HEK293 (cell line): ENCODE measurements at regions not wholly inside any gene's neighbourhood (a gene's known extent, or its start where the extent isn't known, plus 50 kb on each side); places are given as distances from the start of the nearest gene placed in this dataset.

ENCODE experiments used
- CTCF ChIA-PET: fragments of 350-600 bp; formaldehyde crosslinking; extraction: SDS; loops from one replicate; lab custom pipeline; 2021; ENCODE audit warnings: antibody characterized with exemption; lab: Yijun Ruan, JAX
- POLR2A ChIA-PET: fragments of 300-600 bp; formaldehyde crosslinking; extraction: SDS; loops from one replicate; lab custom pipeline; 2020; ENCODE audit warnings: antibody characterized with exemption, inconsistent platforms; lab: Yijun Ruan, JAX
- H3K27ac ChIP-seq: fragments of 200-500 bp; sonication (Bioruptor generic); 2 replicates; pipeline ENCODE4 v1.5.1; 2014; ENCODE audit warnings: low read depth, low read length, control low read depth, inconsistent platforms; ENCODE audit errors: extremely low read depth
- H3K36me3 ChIP-seq, 2 experiments: fragments of 200-500 bp in 1 of 2; sonication (Bioruptor generic) in 1 of 2; 1 replicate in 1 of 2; 2 replicates in 1 of 2; pipeline ENCODE4 v1.5.1; 2014 to 2017; ENCODE audit warnings: inconsistent platforms in 2 of 2, low read length in 2 of 2; ENCODE audit not compliant: control insufficient read depth in 2 of 2, insufficient read depth in 1 of 2
- H3K4me1 ChIP-seq: fragments of 200-500 bp; sonication (Bioruptor generic); 2 replicates; pipeline ENCODE4 v1.5.1; 2014; ENCODE audit warnings: mild to moderate bottlenecking, low read length, inconsistent platforms; ENCODE audit not compliant: control insufficient read depth, insufficient read depth
- H3K4me3 ChIP-seq: 2 replicates; pipeline ENCODE4 v1.5.1; 2011; ENCODE audit warnings: low read depth, mild to moderate bottlenecking, control low read depth, low read length, moderate library complexity
- H3K9me3 ChIP-seq: fragments of 200-500 bp; sonication (Bioruptor generic); 2 replicates; pipeline ENCODE4 v1.5.1; 2014; ENCODE audit warnings: low read depth, low read length, inconsistent platforms; ENCODE audit not compliant: control insufficient read depth, insufficient read depth
- GFI1B ChIP-seq: fragments of 450-650 bp; formaldehyde crosslinking; IDR thresholded peaks from 2 replicates; pipeline ENCODE4 v1.5.1; 2016; ENCODE audit warnings: missing biosample characterization, missing genetic modification characterization
- IKZF3 ChIP-seq: fragments of 450-650 bp; IDR thresholded peaks from 2 replicates; pipeline ENCODE4 v1.5.0; 2018; ENCODE audit warnings: missing biosample characterization, mild to moderate bottlenecking, missing genetic modification characterization, moderate library complexity
- KLF16 ChIP-seq: fragments of 450-650 bp; formaldehyde crosslinking; IDR thresholded peaks from 2 replicates; pipeline ENCODE4 v1.5.1; 2017; ENCODE audit warnings: missing biosample characterization, missing genetic modification characterization
- KLF8 ChIP-seq: fragments of 450-650 bp; formaldehyde crosslinking; IDR thresholded peaks from 2 replicates; pipeline ENCODE4 v1.5.1; 2016; ENCODE audit warnings: missing biosample characterization, missing genetic modification characterization
- SCRT2 ChIP-seq: fragments of 450-650 bp; formaldehyde crosslinking; IDR thresholded peaks from 2 replicates; pipeline ENCODE4 v1.5.1; 2016; ENCODE audit warnings: missing biosample characterization, missing genetic modification characterization
- SP3 ChIP-seq: fragments of 450-650 bp; formaldehyde crosslinking; IDR thresholded peaks from 2 replicates; pipeline ENCODE4 v1.5.1; 2016; ENCODE audit warnings: missing biosample characterization, missing genetic modification characterization
- TCF7L2 ChIP-seq: IDR thresholded peaks from 2 replicates; pipeline ENCODE4 v1.6.1; 2011; ENCODE audit warnings: low read depth, mild to moderate bottlenecking, inconsistent platforms, low read length, moderate library complexity, borderline replicate concordance
- YY2 ChIP-seq: fragments of 450-650 bp; formaldehyde crosslinking; IDR thresholded peaks from 2 replicates; pipeline ENCODE4 v1.5.1; 2016; ENCODE audit warnings: missing biosample characterization, missing genetic modification characterization
- ZBTB49 ChIP-seq: fragments of 450-650 bp; formaldehyde crosslinking; IDR thresholded peaks from 2 replicates; pipeline ENCODE4 v1.5.1; 2016; ENCODE audit warnings: missing biosample characterization, missing genetic modification characterization, low read depth
- ZBTB6 ChIP-seq: fragments of 450-650 bp; formaldehyde crosslinking; IDR thresholded peaks from 2 replicates; pipeline ENCODE4 v1.5.1; 2017; ENCODE audit warnings: missing biosample characterization, missing genetic modification characterization
- ZNF114 ChIP-seq: fragments of 450-650 bp; formaldehyde crosslinking; IDR thresholded peaks from 2 replicates; pipeline ENCODE4 v1.5.0; 2017; ENCODE audit warnings: missing biosample characterization, missing genetic modification characterization
- ZNF138 ChIP-seq: fragments of 450-650 bp; formaldehyde crosslinking; IDR thresholded peaks from 2 replicates; pipeline ENCODE4 v1.5.1; 2016; ENCODE audit warnings: missing biosample characterization, missing genetic modification characterization, borderline replicate concordance
- ZNF366 ChIP-seq: fragments of 450-650 bp; formaldehyde crosslinking; conservative IDR thresholded peaks from 2 replicates; pipeline ENCODE4 v1.5.1; 2016; ENCODE audit warnings: missing biosample characterization, missing genetic modification characterization
- ZNF473 ChIP-seq: fragments of 450-650 bp; formaldehyde crosslinking; IDR thresholded peaks from 2 replicates; pipeline ENCODE4 v1.5.1; 2017; ENCODE audit warnings: missing biosample characterization, missing genetic modification characterization
- ZNF544 ChIP-seq: fragments of 450-650 bp; formaldehyde crosslinking; IDR thresholded peaks from 2 replicates; pipeline ENCODE4 v1.5.0; 2017; ENCODE audit warnings: missing biosample characterization, missing genetic modification characterization
- ZNF560 ChIP-seq: fragments of 450-650 bp; formaldehyde crosslinking; IDR thresholded peaks from 2 replicates; pipeline ENCODE4 v1.5.1; 2017; ENCODE audit warnings: missing biosample characterization, missing genetic modification characterization, borderline replicate concordance
- ZNF654 ChIP-seq: fragments of 450-650 bp; formaldehyde crosslinking; IDR thresholded peaks from 2 replicates; pipeline ENCODE4 v1.5.1; 2016; ENCODE audit warnings: low read depth, missing biosample characterization, missing genetic modification characterization
- ZNF701 ChIP-seq: fragments of 450-650 bp; formaldehyde crosslinking; IDR thresholded peaks from 2 replicates; pipeline ENCODE4 v1.5.1; 2016; ENCODE audit warnings: missing biosample characterization, missing genetic modification characterization
- ZNF792 ChIP-seq: fragments of 450-650 bp; formaldehyde crosslinking; IDR thresholded peaks from 2 replicates; pipeline ENCODE4 v1.5.1; 2016; ENCODE audit warnings: missing biosample characterization, missing genetic modification characterization
- ZSCAN23 ChIP-seq: fragments of 450-650 bp; formaldehyde crosslinking; IDR thresholded peaks from 2 replicates; pipeline ENCODE4 v1.5.1; 2016; ENCODE audit warnings: missing biosample characterization, missing genetic modification characterization
- TF ChIP-seq, protein P1 (sequence below): fragments of 450-650 bp; formaldehyde crosslinking; IDR thresholded peaks from 2 replicates; pipeline ENCODE4 v1.5.1; 2016; ENCODE audit warnings: missing biosample characterization, missing genetic modification characterization
- TF ChIP-seq, protein P2 (sequence below): fragments of 450-650 bp; formaldehyde crosslinking; IDR thresholded peaks from 2 replicates; pipeline ENCODE4 v1.5.1; 2016; ENCODE audit warnings: missing biosample characterization, missing genetic modification characterization
- TF ChIP-seq, protein P3 (sequence below): fragments of 450-650 bp; IDR thresholded peaks from 2 replicates; pipeline ENCODE4 v1.5.1; 2018; ENCODE audit warnings: missing biosample characterization, missing genetic modification characterization

DNA sequence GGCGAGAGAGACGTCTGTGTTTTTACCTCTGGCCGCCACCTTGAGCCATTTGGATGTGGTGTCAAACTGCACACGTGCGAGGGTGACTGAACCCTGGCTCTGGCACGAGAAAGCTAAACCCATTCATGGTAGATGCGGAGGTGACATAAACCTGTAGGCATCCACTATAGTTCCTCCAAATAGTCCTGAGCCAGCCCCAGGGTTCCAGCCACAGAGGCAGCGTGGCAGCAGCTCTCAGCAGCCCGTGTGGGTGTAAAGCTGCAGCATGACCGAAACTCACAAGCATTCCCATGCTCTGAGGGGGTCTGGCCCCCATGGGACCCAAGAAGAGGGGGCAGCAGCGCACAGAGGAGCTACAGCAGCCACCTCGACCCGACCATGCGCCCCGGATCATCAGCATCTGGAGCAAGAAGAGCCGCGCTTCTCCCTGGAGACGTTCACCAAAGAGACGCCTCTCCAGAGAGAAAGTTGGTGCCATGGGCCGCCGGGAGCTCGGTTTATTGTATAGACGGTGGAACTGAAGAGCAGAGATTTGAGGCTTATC lies 303.8 kb upstream of the IRX4 start (continued):
- TF ChIP-seq IKZF3 (tag by site-specific recombination), result no peak
- TF ChIP-seq KLF16 (tag by site-specific recombination), result no peak
- no peak for TF ChIP-seq ZNF701
- TF ChIP-seq ZBTB49 (tag by site-specific recombination), result no peak
- TF ChIP-seq ZNF366 (tag by site-specific recombination), result no peak
- TF ChIP-seq ZNF473 (tag by site-specific recombination), result no peak
- TF ChIP-seq ZNF792 (tag by site-specific recombination), result no peak
- TF ChIP-seq ZNF138 (tag by site-specific recombination), result no peak
- no peak for TF ChIP-seq ZNF114 (tag by site-specific recombination)
- TF ChIP-seq GFI1B, result no peak
- TF ChIP-seq, all 188 proteins: peak for 0

DNA sequence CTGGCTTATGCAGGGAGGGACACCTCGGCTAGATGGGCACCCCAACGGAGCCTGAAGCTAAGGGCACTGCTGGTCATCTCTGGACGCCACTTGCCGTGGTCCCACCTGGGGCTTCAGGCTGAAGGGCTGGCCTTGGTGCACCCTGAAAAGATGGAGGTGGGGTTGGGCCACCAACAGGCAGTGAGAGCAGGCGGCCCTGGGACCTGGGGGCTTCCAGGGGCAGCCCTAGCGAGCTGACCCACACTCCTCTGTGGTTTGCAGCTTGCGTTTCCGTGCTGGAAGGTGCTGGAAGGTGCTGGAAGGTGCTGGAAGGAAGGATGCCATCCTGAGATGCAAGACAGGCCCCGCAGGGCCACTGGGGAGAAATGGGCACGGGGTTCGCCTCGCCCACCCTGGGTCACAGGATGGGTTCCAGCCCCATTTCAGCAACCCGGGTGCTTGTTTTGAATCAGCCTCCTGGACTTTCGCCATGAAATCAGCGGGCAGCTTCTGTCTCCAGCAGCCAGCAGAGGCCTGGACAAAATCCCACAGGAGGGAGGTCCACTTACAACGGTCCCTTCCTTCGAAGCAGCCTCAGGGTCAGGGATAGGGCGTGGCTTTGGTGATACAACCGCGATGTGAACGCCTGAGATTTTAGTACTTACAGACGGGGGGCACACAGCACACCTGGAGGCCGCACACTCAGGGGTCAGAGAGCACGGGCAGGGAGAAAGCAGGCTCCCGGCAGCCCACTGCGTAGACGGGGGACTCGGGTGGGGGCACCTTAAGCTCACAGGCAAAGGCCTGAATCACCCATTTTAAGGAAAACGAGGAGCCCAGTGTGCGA lies 303.1 kb upstream of the IRX4 start:
- no peak overlapping the region for H3K27ac ChIP-seq
- TF ChIP-seq ZNF654 (tag by site-specific recombination) (no peak), GFI1B (no peak), SP3 (tag by site-specific recombination) (no peak), SCRT2 (no peak), TCF7L2 (no peak), KLF8 (no peak), ZBTB6 (tag by site-specific recombination) (no peak), ZSCAN23 (tag by site-specific recombination) (no peak), ZNF560 (no peak), YY2 (tag by site-specific recombination) (no peak), ZNF544 (tag by site-specific recombination) (no peak)
- TF ChIP-seq, protein P1, sequence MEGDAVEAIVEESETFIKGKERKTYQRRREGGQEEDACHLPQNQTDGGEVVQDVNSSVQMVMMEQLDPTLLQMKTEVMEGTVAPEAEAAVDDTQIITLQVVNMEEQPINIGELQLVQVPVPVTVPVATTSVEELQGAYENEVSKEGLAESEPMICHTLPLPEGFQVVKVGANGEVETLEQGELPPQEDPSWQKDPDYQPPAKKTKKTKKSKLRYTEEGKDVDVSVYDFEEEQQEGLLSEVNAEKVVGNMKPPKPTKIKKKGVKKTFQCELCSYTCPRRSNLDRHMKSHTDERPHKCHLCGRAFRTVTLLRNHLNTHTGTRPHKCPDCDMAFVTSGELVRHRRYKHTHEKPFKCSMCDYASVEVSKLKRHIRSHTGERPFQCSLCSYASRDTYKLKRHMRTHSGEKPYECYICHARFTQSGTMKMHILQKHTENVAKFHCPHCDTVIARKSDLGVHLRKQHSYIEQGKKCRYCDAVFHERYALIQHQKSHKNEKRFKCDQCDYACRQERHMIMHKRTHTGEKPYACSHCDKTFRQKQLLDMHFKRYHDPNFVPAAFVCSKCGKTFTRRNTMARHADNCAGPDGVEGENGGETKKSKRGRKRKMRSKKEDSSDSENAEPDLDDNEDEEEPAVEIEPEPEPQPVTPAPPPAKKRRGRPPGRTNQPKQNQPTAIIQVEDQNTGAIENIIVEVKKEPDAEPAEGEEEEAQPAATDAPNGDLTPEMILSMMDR (tag by site-specific recombination), result no peak
- TF ChIP-seq, protein P2, sequence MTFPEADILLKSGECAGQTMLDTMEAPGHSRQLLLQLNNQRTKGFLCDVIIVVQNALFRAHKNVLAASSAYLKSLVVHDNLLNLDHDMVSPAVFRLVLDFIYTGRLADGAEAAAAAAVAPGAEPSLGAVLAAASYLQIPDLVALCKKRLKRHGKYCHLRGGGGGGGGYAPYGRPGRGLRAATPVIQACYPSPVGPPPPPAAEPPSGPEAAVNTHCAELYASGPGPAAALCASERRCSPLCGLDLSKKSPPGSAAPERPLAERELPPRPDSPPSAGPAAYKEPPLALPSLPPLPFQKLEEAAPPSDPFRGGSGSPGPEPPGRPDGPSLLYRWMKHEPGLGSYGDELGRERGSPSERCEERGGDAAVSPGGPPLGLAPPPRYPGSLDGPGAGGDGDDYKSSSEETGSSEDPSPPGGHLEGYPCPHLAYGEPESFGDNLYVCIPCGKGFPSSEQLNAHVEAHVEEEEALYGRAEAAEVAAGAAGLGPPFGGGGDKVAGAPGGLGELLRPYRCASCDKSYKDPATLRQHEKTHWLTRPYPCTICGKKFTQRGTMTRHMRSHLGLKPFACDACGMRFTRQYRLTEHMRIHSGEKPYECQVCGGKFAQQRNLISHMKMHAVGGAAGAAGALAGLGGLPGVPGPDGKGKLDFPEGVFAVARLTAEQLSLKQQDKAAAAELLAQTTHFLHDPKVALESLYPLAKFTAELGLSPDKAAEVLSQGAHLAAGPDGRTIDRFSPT (tag by site-specific recombination), result no peak
- TF ChIP-seq, protein P3, sequence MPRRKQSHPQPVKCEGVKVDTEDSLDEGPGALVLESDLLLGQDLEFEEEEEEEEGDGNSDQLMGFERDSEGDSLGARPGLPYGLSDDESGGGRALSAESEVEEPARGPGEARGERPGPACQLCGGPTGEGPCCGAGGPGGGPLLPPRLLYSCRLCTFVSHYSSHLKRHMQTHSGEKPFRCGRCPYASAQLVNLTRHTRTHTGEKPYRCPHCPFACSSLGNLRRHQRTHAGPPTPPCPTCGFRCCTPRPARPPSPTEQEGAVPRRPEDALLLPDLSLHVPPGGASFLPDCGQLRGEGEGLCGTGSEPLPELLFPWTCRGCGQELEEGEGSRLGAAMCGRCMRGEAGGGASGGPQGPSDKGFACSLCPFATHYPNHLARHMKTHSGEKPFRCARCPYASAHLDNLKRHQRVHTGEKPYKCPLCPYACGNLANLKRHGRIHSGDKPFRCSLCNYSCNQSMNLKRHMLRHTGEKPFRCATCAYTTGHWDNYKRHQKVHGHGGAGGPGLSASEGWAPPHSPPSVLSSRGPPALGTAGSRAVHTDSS, result no peak
- H3K9me3 ChIP-seq, result no peaks in the 10 kb centered on the region
- no peaks in the 10 kb centered on the region for H3K4me1 ChIP-seq
- no peak overlapping the region for H3K4me3 ChIP-seq
- ChIA-PET CTCF (interaction anchor here (0.6 kb wide), 1 partner anchor 196 kb away, joined by 4 read pairs; no protein-coding TSS in a partner anchor), POLR2A (no interaction called here)
- H3K36me3 ChIP-seq, result no peaks in the 10 kb centered on the region
